H1 (cell line): ENCODE measurements at regions not wholly inside any gene's neighbourhood (a gene's known extent, or its start where the extent isn't known, plus 50 kb on each side); places are given as distances from the start of the nearest gene placed in this dataset.

Experiments used
- CTCF ChIA-PET: fragments of 300-600 bp; sonication (Branson Sonifier 250); formaldehyde crosslinking; loops from one replicate; lab custom pipeline; 2021; ENCODE audit not compliant: partially characterized antibody; lab: Charles Lee
- POLR2A ChIA-PET: fragments of 300-600 bp; sonication (Branson Sonifier 250); formaldehyde crosslinking; loops from one replicate; lab custom pipeline; 2021; ENCODE audit warnings: inconsistent platforms; ENCODE audit not compliant: partially characterized antibody; lab: Charles Lee
- DNase-seq, 2 experiments: peaks; one replicate each; pipeline versions ENCODE4 v3.0.0 to v3.0.0-alpha.2; 2010 to 2022; ENCODE audit warnings: low spot score in 2 of 2, low read depth in 1 of 2, mixed read lengths in 1 of 2
- FAIRE-seq: peaks from 2 replicates; lab custom pipeline; 2011; peaks lifted over from hg19 to GRCh38; lab: Jason Lieb, UNC
- H2AFZ ChIP-seq: 2 replicates; pipeline ENCODE4 v1.8.1; 2012; ENCODE audit warnings: low read length, inconsistent platforms
- H2AK5ac ChIP-seq: 2 replicates; pipeline ENCODE4 v1.6.1; 2013; ENCODE audit warnings: low read depth, low read length
- H2BK120ac ChIP-seq: replicated peaks from 2 replicates; pipeline ENCODE3; 2013; ENCODE audit warnings: low read depth, low read length, inconsistent platforms
- H2BK12ac ChIP-seq: 2 replicates; pipeline ENCODE4 v1.6.1; 2013; ENCODE audit warnings: low read depth, low read length
- H2BK15ac ChIP-seq: 2 replicates; pipeline ENCODE4 v1.6.1; 2013; ENCODE audit warnings: low read length
- H2BK20ac ChIP-seq: 2 replicates; pipeline ENCODE4 v1.6.1; 2013; ENCODE audit warnings: low read length
- H2BK5ac ChIP-seq: 2 replicates; pipeline ENCODE4 v1.6.1; 2013; ENCODE audit warnings: low read depth, low read length
- H3K14ac ChIP-seq: 2 replicates; pipeline ENCODE4 v1.6.1; 2013; ENCODE audit warnings: inconsistent platforms; ENCODE audit not compliant: insufficient read length
- H3K18ac ChIP-seq: 2 replicates; pipeline ENCODE4 v1.6.1; 2013; ENCODE audit warnings: low read length; ENCODE audit errors: extremely low read depth
- H3K23ac ChIP-seq: 2 replicates; pipeline ENCODE4 v1.6.1; 2013; ENCODE audit warnings: inconsistent platforms; ENCODE audit not compliant: insufficient read length
- H3K23me2 ChIP-seq: 2 replicates; pipeline ENCODE4 v1.6.1; 2013; ENCODE audit warnings: low read depth, low read length
- H3K27ac ChIP-seq: 2 replicates; pipeline ENCODE4 v1.6.1; 2011; ENCODE audit warnings: low read depth, low read length, inconsistent platforms
- H3K27me3 ChIP-seq, 4 experiments: replicated peaks in 1 of 4; 1 replicate in 1 of 4; 2 replicates in 3 of 4; pipeline versions ENCODE4 v1.6.1 to v1.8.1; 2011 to 2013; ENCODE audit warnings: low read length in 3 of 4, mild to moderate bottlenecking in 3 of 4, inconsistent platforms in 2 of 4, mixed read lengths in 2 of 4, moderate library complexity in 1 of 4; ENCODE audit not compliant: control insufficient read depth in 3 of 4, insufficient read depth in 3 of 4; ENCODE audit errors: extremely low read depth in 1 of 4
- H3K36me3 ChIP-seq, 4 experiments: 2 replicates each; pipeline versions ENCODE4 v1.6.1 to v1.8.1; 2011 to 2013; ENCODE audit warnings: mild to moderate bottlenecking in 4 of 4, low read length in 3 of 4, moderate library complexity in 2 of 4, control low read depth in 1 of 4, inconsistent platforms in 1 of 4; ENCODE audit not compliant: insufficient read depth in 4 of 4, control insufficient read depth in 2 of 4
- H3K4ac ChIP-seq: replicated peaks from 2 replicates; pipeline ENCODE3; 2013; ENCODE audit warnings: low read length, low read depth, mixed read lengths, inconsistent platforms; ENCODE audit not compliant: insufficient read length
- H3K4me1 ChIP-seq, 4 experiments: replicated peaks in 1 of 4; 1 replicate in 1 of 4; 2 replicates in 3 of 4; pipeline versions ENCODE4 v1.6.1 to v1.8.1; 2011 to 2013; ENCODE audit warnings: low read length in 3 of 4, inconsistent platforms in 2 of 4, mixed read lengths in 1 of 4; ENCODE audit not compliant: insufficient read depth in 4 of 4, control insufficient read depth in 3 of 4
- H3K4me2 ChIP-seq, 2 experiments: 2 replicates each; pipeline versions ENCODE4 v1.6.1 to v1.8.1; 2011 to 2013; ENCODE audit warnings: low read depth in 2 of 2, low read length in 2 of 2, control low read depth in 1 of 2, inconsistent platforms in 1 of 2, mild to moderate bottlenecking in 1 of 2; ENCODE audit not compliant: insufficient read depth in 1 of 2
- H3K4me3 ChIP-seq, 4 experiments: fragments of 200-600, 300-600 bp in 1 of 4; sonication (generic), shearing (Covaris generic), sonication (Bioruptor Twin) in 1 of 4; 2 replicates each; pipeline versions ENCODE4 v1.5.1 to v1.8.1; 2011 to 2016; ENCODE audit warnings: low read length in 4 of 4, low read depth in 3 of 4, control low read depth in 2 of 4, inconsistent platforms in 2 of 4, mild to moderate bottlenecking in 2 of 4, mixed read lengths in 1 of 4, moderate library complexity in 1 of 4; ENCODE audit not compliant: insufficient read depth in 2 of 4; ENCODE audit errors: extremely low read depth in 1 of 4
- H3K56ac ChIP-seq: replicated peaks from 2 replicates; pipeline ENCODE3; 2013; ENCODE audit warnings: low read depth, mild to moderate bottlenecking, mixed read lengths, low read length, inconsistent platforms; ENCODE audit not compliant: insufficient read length
- H3K79me1 ChIP-seq: 2 replicates; pipeline ENCODE4 v1.6.1; 2013; ENCODE audit warnings: low read depth, low read length, control low read depth
- H3K79me2 ChIP-seq, 2 experiments: 2 replicates each; pipeline versions ENCODE4 v1.6.1 to v1.8.1; 2012 to 2013; ENCODE audit warnings: low read length in 2 of 2, mild to moderate bottlenecking in 2 of 2, inconsistent platforms in 1 of 2; ENCODE audit not compliant: insufficient read depth in 2 of 2, control insufficient read depth in 1 of 2
- H3K9ac ChIP-seq, 4 experiments: replicated peaks in 1 of 4; 1 replicate in 1 of 4; 2 replicates in 3 of 4; pipeline versions ENCODE4 v1.6.1 to v1.8.1; 2011 to 2013; ENCODE audit warnings: low read depth in 3 of 4, low read length in 3 of 4, control low read depth in 2 of 4, mild to moderate bottlenecking in 2 of 4, moderate library complexity in 2 of 4, inconsistent platforms in 1 of 4; ENCODE audit errors: extremely low read depth in 1 of 4
- H3K9me3 ChIP-seq, 2 experiments: 2 replicates each; pipeline versions ENCODE4 v1.6.1 to v1.8.1; 2012 to 2013; ENCODE audit warnings: mild to moderate bottlenecking in 2 of 2, moderate library complexity in 2 of 2, control low read depth in 1 of 2, inconsistent platforms in 1 of 2, low read depth in 1 of 2, low read length in 1 of 2, mixed read lengths in 1 of 2; ENCODE audit not compliant: insufficient read depth in 2 of 2
- H4K20me1 ChIP-seq, 2 experiments: replicated peaks in 1 of 2; 2 replicates each; pipeline versions ENCODE3 to v1.8.1; 2011 to 2013; ENCODE audit warnings: inconsistent platforms in 2 of 2, low read length in 2 of 2, mild to moderate bottlenecking in 1 of 2; ENCODE audit not compliant: insufficient read depth in 2 of 2, control insufficient read depth in 1 of 2
- H4K5ac ChIP-seq: 2 replicates; pipeline ENCODE4 v1.6.1; 2013; ENCODE audit warnings: low read length, low read depth, mixed read lengths, inconsistent platforms; ENCODE audit not compliant: insufficient read length
- H4K8ac ChIP-seq: 2 replicates; pipeline ENCODE4 v1.8.0; 2013; ENCODE audit warnings: mild to moderate bottlenecking, moderate library complexity, low read length, inconsistent platforms; ENCODE audit not compliant: insufficient read depth; ENCODE audit errors: extremely low read depth
- H4K91ac ChIP-seq: replicated peaks from 2 replicates; pipeline ENCODE3; 2013; ENCODE audit warnings: low read length, mixed read lengths, inconsistent platforms; ENCODE audit not compliant: insufficient read length
- CHD2 ChIP-seq: IDR thresholded peaks from 2 replicates; pipeline ENCODE4 v1.6.1; 2012; ENCODE audit warnings: low read length, improper control_type of control experiment
- SRF ChIP-seq: IDR thresholded peaks from 2 replicates; pipeline ENCODE4 v1.6.1; 2011; ENCODE audit warnings: mild to moderate bottlenecking, low read depth, low read length, moderate library complexity
- WGBS, 2 experiments: shearing (Covaris generic) in 1 of 2; methylation state at CpG; one replicate each; pipeline versions ENCODE4 v1.1.6 to v1.1.7; 2013 to 2015; ENCODE audit warnings: low lambda C conversion rate in 2 of 2, mixed read lengths in 2 of 2, inconsistent platforms in 1 of 2, low coverage in 1 of 2, missing lambda C conversion rate in 1 of 2; ENCODE audit not compliant: insufficient replicate concordance in 2 of 2, insufficient coverage in 1 of 2, insufficient read length in 1 of 2; ENCODE audit errors: extremely low coverage in 1 of 2, missing lambda C conversion rate in 1 of 2; 5-methylcytosine and 5-hydroxymethylcytosine counted together

DNA sequence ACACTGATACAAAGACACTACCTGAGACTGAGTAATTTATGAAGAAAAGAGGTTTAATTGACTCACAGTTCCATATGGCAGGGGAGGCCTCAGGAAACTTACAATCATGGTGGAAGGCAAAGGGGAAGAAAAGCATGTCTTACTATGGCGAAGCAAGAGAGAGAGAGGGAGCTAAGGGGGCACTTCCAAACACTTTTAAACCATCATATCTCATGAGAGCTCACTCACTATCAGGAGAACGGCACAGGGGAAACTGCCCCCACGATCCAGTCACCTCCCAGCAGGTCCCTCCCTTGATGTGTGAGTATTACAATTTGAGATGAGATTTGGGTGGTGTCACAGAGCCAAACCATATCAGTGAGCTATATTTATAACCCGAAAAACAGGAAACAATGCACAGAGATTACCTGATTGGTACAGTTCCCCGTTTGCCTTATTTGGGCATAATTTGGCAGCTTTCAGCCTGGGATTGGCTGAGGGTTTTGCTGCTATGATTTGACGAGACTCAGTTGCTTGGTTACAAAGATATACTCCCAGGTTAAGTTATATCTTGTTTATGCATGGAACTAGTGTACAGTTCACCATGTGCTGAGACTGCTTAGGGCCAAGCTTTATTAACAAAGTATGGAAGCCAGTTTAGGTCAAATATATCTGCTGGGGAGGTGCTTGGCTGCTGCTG lies 184.2 kb downstream of the NR2F2 start:
- H3K9ac ChIP-seq, result no peak overlapping the region
- H3K4ac ChIP-seq, result no peak overlapping the region
- no peaks in the 10 kb centered on the region for H3K36me3 ChIP-seq
- H3K4me1 ChIP-seq, result no peaks in the 10 kb centered on the region
- H2AFZ ChIP-seq, result no peak overlapping the region
- FAIRE-seq (no peak), DNase-seq (no peak)
- no peak overlapping the region for H3K23ac ChIP-seq
- no peaks in the 10 kb centered on the region for H3K23me2 ChIP-seq
- 96% methylated on average over 6 of the region's 6 CpGs; no CpG with 5 or more reads in 1 of the 2 experiments for WGBS, 2 experiments
- no peak overlapping the region for H2BK15ac ChIP-seq
- H3K9me3 ChIP-seq, result no peaks in the 10 kb centered on the region
- H2AK5ac ChIP-seq, result no peak overlapping the region
- no peak overlapping the region for H3K14ac ChIP-seq
- H3K79me1 ChIP-seq, result no peaks in the 10 kb centered on the region
- no peak overlapping the region for H4K8ac ChIP-seq
- H2BK120ac ChIP-seq, result no peak overlapping the region
- H3K4me3 ChIP-seq, result no peak overlapping the region
- H3K56ac ChIP-seq, result no peak overlapping the region
- no peaks in the 10 kb centered on the region for H3K79me2 ChIP-seq
- no peaks in the 10 kb centered on the region for H3K27me3 ChIP-seq
- no peaks in the 10 kb centered on the region for H4K20me1 ChIP-seq
- CTCF ChIA-PET, result interaction anchor here (0.7 to 0.9 kb wide), 2 partner anchors 30 to 71 kb away, joined by 3 to 4 read pairs; no protein-coding TSS in a partner anchor
- no peak overlapping the region for H2BK20ac ChIP-seq
- no peak overlapping the region for H3K18ac ChIP-seq
- POLR2A ChIA-PET, result no interaction called here
- TF ChIP-seq SRF, result peak; percentile 93
- TF ChIP-seq CHD2, result no peak
- no peak overlapping the region for H4K5ac ChIP-seq
- no peak overlapping the region for H2BK12ac ChIP-seq
- H3K27ac ChIP-seq, result no peak overlapping the region
- H4K91ac ChIP-seq, result no peak overlapping the region
- no peak overlapping the region for H2BK5ac ChIP-seq
- H3K4me2 ChIP-seq, result no peak overlapping the region
